Neural cell (in vitro differentiated cells): ENCODE measurements at regions not wholly inside any gene's neighbourhood (a gene's known extent, or its start where the extent isn't known, plus 50 kb on each side); places are given as distances from the start of the nearest gene placed in this dataset.

Source experiments
- H2AFZ ChIP-seq: fragments of 200-600, 300-800 bp; sonication (generic), shearing (Covaris generic); 2 replicates; pipeline ENCODE4 v1.6.0; 2014; ENCODE audit warnings: low read depth, mild to moderate bottlenecking, antibody characterized with exemption, low read length, moderate library complexity
- H3F3A ChIP-seq: fragments of 200-600 bp; shearing (Covaris generic); 2 replicates; pipeline ENCODE4 v1.6.1; 2016; ENCODE audit warnings: mild to moderate bottlenecking, moderate library complexity, mixed read lengths, antibody characterized with exemption, low read length; ENCODE audit not compliant: insufficient read depth, poor library complexity, severe bottlenecking
- H3K27ac ChIP-seq: fragments of 200-600, 300-800 bp; sonication (generic), shearing (Covaris generic); 2 replicates; pipeline ENCODE4 v1.5.1; 2014; ENCODE audit warnings: mild to moderate bottlenecking, low read length, moderate library complexity
- H3K27me3 ChIP-seq: fragments of 300-800, 200-600 bp; sonication (generic), shearing (Covaris generic); 2 replicates; pipeline ENCODE4 v1.6.0; 2014; ENCODE audit warnings: mild to moderate bottlenecking, low read depth, low read length, moderate library complexity; ENCODE audit not compliant: insufficient read depth
- H3K36me3 ChIP-seq: fragments of 300-800, 200-600 bp; sonication (generic), shearing (Covaris generic); 2 replicates; pipeline ENCODE4 v1.5.1; 2014; ENCODE audit warnings: mild to moderate bottlenecking, antibody characterized with exemption, low read length, moderate library complexity; ENCODE audit not compliant: insufficient read depth
- H3K4me2 ChIP-seq: fragments of 300-800, 200-600 bp; sonication (generic), shearing (Covaris generic); 2 replicates; pipeline ENCODE4 v1.6.0; 2014; ENCODE audit warnings: mild to moderate bottlenecking, low read length
- H3K4me3 ChIP-seq: fragments of 300-800, 200-600 bp; sonication (generic), shearing (Covaris generic); 2 replicates; pipeline ENCODE4 v1.5.1; 2014; ENCODE audit warnings: mild to moderate bottlenecking, low read length, moderate library complexity
- H3K79me2 ChIP-seq: fragments of 200-600 bp; shearing (Covaris generic); replicated peaks from 2 replicates; pipeline ENCODE4 v1.6.0; 2014; ENCODE audit warnings: mild to moderate bottlenecking, low read length, moderate library complexity; ENCODE audit not compliant: insufficient read depth
- H3K9ac ChIP-seq: fragments of 300-800, 200-600 bp; sonication (generic), shearing (Covaris generic); 2 replicates; pipeline ENCODE4 v1.6.1; 2016; ENCODE audit warnings: mild to moderate bottlenecking, low read length, mixed read lengths
- H3K9me2 ChIP-seq: fragments of 200-600 bp; shearing (Covaris generic); 2 replicates; pipeline ENCODE4 v1.6.1; 2016; ENCODE audit warnings: mild to moderate bottlenecking, low read length, mixed read lengths; ENCODE audit not compliant: insufficient read depth
- H3K9me3 ChIP-seq: fragments of 200-600, 300-800 bp; sonication (generic), shearing (Covaris generic); 2 replicates; pipeline ENCODE4 v1.6.1; 2016; ENCODE audit warnings: mild to moderate bottlenecking, mixed run types, low read length, moderate library complexity, mixed read lengths
- H4K20me1 ChIP-seq: fragments of 200-600 bp; shearing (Covaris generic); 2 replicates; pipeline ENCODE4 v1.6.1; 2016; ENCODE audit warnings: mild to moderate bottlenecking, mixed run types; ENCODE audit not compliant: insufficient read depth
- EP300 ChIP-seq: fragments of 450-650 bp; conservative IDR thresholded peaks from 2 replicates; pipeline ENCODE4 v1.6.1; 2014; ENCODE audit warnings: antibody characterized with exemption, mild to moderate bottlenecking, moderate library complexity; ENCODE audit not compliant: poor library complexity, severe bottlenecking
- EZH2 ChIP-seq: fragments of 200-600, 300-800 bp; shearing (Covaris generic), sonication (generic); IDR thresholded peaks from 2 replicates; pipeline ENCODE4 v1.6.1; 2014; ENCODE audit warnings: antibody characterized with exemption, low read length, borderline replicate concordance, mild to moderate bottlenecking; ENCODE audit not compliant: insufficient read depth, poor library complexity, severe bottlenecking
- MXI1 ChIP-seq: fragments of 450-650 bp; conservative IDR thresholded peaks from 2 replicates; pipeline ENCODE4 v1.6.1; 2014; ENCODE audit warnings: antibody characterized with exemption, mild to moderate bottlenecking; ENCODE audit not compliant: poor library complexity, severe bottlenecking
- POLR2AphosphoS5 ChIP-seq: IDR thresholded peaks from 2 replicates; pipeline ENCODE4 v1.6.1; 2012
- RAD21 ChIP-seq: fragments of 450-650 bp; conservative IDR thresholded peaks from 2 replicates; pipeline ENCODE4 v1.6.1; 2014; ENCODE audit warnings: antibody characterized with exemption, mild to moderate bottlenecking, moderate library complexity
- SMC3 ChIP-seq: fragments of 450-650 bp; conservative IDR thresholded peaks from 2 replicates; pipeline ENCODE4 v1.6.1; 2014; ENCODE audit warnings: antibody characterized with exemption, mild to moderate bottlenecking, moderate library complexity; ENCODE audit not compliant: poor library complexity
- TAF1 ChIP-seq: IDR thresholded peaks from 2 replicates; pipeline ENCODE4 v1.6.1; 2012; ENCODE audit warnings: low read depth
- TF ChIP-seq, protein P1 (sequence below): fragments of 450-650 bp; IDR thresholded peaks from 2 replicates; pipeline ENCODE4 v1.5.1; 2014; ENCODE audit warnings: antibody characterized with exemption, mild to moderate bottlenecking, moderate library complexity; ENCODE audit not compliant: poor library complexity, severe bottlenecking
- TF ChIP-seq, protein P2 (sequence below): IDR thresholded peaks from 2 replicates; pipeline ENCODE4 v1.6.1; 2012; ENCODE audit warnings: borderline replicate concordance

DNA sequence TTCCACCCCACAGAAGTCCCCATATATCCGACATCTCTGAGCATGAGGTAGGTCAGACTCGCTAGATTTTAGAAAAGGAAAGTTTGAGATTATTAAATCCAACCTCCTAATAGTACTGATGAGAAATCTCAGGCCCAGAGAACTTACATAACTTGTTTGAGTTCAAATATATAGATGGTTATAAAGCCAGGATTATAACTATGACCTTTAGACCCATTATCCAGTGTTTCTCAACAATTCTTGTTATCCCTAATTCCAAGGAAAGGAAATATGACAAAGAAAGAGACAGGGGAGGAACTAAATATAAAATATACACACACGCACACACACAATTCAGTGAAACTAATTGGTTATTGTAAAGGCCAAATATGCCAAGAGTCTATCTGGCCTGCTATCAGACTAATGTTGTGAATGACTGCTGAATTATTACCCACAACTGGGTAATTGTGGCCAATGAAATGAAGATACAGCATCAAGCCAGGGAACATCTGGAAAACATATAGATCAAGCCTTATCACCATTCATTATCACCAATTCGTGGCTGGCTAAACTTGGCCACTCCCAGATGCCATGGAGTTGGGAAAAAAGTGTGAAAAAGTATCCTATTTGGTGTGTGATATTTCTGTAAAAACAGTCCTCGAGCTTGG lies 248.4 kb downstream of the PRELID2 start:
- no peaks in the 10 kb centered on the region for H4K20me1 ChIP-seq
- H3K36me3 ChIP-seq = no peaks in the 10 kb centered on the region
- no peak overlapping the region for H3K9ac ChIP-seq
- no peaks in the 10 kb centered on the region for H3K9me3 ChIP-seq
- H3K27ac ChIP-seq = no peak overlapping the region
- no peak overlapping the region for H3K4me2 ChIP-seq
- H3K79me2 ChIP-seq = no peaks in the 10 kb centered on the region
- no peaks in the 10 kb centered on the region for H3F3A ChIP-seq
- no peak overlapping the region for H2AFZ ChIP-seq
- TF ChIP-seq EP300 (no peak), SMC3 (no peak), RAD21 (no peak), POLR2AphosphoS5 (no peak), MXI1 (no peak), TAF1 (no peak), EZH2 (no peak)
- TF ChIP-seq, protein P1, sequence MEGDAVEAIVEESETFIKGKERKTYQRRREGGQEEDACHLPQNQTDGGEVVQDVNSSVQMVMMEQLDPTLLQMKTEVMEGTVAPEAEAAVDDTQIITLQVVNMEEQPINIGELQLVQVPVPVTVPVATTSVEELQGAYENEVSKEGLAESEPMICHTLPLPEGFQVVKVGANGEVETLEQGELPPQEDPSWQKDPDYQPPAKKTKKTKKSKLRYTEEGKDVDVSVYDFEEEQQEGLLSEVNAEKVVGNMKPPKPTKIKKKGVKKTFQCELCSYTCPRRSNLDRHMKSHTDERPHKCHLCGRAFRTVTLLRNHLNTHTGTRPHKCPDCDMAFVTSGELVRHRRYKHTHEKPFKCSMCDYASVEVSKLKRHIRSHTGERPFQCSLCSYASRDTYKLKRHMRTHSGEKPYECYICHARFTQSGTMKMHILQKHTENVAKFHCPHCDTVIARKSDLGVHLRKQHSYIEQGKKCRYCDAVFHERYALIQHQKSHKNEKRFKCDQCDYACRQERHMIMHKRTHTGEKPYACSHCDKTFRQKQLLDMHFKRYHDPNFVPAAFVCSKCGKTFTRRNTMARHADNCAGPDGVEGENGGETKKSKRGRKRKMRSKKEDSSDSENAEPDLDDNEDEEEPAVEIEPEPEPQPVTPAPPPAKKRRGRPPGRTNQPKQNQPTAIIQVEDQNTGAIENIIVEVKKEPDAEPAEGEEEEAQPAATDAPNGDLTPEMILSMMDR = no peak
- TF ChIP-seq, protein P2, sequence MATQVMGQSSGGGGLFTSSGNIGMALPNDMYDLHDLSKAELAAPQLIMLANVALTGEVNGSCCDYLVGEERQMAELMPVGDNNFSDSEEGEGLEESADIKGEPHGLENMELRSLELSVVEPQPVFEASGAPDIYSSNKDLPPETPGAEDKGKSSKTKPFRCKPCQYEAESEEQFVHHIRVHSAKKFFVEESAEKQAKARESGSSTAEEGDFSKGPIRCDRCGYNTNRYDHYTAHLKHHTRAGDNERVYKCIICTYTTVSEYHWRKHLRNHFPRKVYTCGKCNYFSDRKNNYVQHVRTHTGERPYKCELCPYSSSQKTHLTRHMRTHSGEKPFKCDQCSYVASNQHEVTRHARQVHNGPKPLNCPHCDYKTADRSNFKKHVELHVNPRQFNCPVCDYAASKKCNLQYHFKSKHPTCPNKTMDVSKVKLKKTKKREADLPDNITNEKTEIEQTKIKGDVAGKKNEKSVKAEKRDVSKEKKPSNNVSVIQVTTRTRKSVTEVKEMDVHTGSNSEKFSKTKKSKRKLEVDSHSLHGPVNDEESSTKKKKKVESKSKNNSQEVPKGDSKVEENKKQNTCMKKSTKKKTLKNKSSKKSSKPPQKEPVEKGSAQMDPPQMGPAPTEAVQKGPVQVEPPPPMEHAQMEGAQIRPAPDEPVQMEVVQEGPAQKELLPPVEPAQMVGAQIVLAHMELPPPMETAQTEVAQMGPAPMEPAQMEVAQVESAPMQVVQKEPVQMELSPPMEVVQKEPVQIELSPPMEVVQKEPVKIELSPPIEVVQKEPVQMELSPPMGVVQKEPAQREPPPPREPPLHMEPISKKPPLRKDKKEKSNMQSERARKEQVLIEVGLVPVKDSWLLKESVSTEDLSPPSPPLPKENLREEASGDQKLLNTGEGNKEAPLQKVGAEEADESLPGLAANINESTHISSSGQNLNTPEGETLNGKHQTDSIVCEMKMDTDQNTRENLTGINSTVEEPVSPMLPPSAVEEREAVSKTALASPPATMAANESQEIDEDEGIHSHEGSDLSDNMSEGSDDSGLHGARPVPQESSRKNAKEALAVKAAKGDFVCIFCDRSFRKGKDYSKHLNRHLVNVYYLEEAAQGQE = no peak
- H3K4me3 ChIP-seq = no peak overlapping the region
- H3K27me3 ChIP-seq = no peaks in the 10 kb centered on the region
- no peaks in the 10 kb centered on the region for H3K9me2 ChIP-seq

DNA sequence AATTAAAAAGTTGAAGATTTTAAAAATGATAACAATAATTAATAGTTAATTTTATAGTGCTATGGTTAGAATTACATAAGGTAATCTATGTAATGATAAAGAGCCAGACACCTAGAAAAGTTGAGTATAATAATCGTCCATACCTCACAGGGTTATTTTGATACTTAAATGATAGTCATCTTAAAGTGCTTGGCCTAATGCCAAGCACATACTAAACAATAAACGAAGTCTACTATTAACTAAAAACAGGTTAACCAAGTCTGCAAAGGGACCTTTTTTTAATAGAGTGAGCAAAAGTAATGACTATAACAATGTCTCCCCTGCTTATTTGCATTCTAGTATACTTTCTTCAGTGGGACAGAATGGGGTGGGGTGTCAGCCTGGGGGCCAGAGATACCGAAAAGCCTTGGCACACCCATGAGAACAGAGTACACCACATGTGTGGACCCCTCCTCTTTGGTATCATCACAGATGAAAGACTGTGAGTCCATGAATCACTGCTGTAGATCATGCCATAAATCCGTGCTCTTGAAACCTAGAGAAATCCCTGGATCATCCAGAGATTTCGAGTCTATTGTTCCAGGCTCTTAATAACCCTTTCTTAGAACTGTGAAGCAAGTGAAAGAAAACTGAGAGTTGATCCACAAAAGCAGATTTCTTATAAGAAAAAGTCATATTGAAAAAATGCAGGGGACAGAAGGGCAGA lies 249.5 kb downstream of the PRELID2 start:
- H3K9me2 ChIP-seq = no peaks in the 10 kb centered on the region
- no peak for TF ChIP-seq POLR2AphosphoS5
- TF ChIP-seq, protein P1 = no peak
- no peak for TF ChIP-seq TAF1
- TF ChIP-seq, protein P2 = no peak
- TF ChIP-seq EZH2 = no peak
- no peak for TF ChIP-seq SMC3
- no peak for TF ChIP-seq EP300
- no peak for TF ChIP-seq MXI1
- no peak for TF ChIP-seq RAD21
- H3K27ac ChIP-seq = no peak overlapping the region
- H3K27me3 ChIP-seq = no peaks in the 10 kb centered on the region
- no peaks in the 10 kb centered on the region for H3K9me3 ChIP-seq
- H3K36me3 ChIP-seq = no peaks in the 10 kb centered on the region
- no peaks in the 10 kb centered on the region for H3K79me2 ChIP-seq
- H3K4me3 ChIP-seq = no peak overlapping the region
- no peaks in the 10 kb centered on the region for H3F3A ChIP-seq
- H4K20me1 ChIP-seq = no peaks in the 10 kb centered on the region
- H3K9ac ChIP-seq = no peak overlapping the region
- H3K4me2 ChIP-seq = no peak overlapping the region
- no peak overlapping the region for H2AFZ ChIP-seq
